ENCODE measurements at regions not wholly inside any gene's neighbourhood (a gene's known extent, or its start where the extent isn't known, plus 50 kb on each side); places are given as distances from the start of the nearest gene placed in this dataset.

- TF ChIP-seq, protein P1, sequence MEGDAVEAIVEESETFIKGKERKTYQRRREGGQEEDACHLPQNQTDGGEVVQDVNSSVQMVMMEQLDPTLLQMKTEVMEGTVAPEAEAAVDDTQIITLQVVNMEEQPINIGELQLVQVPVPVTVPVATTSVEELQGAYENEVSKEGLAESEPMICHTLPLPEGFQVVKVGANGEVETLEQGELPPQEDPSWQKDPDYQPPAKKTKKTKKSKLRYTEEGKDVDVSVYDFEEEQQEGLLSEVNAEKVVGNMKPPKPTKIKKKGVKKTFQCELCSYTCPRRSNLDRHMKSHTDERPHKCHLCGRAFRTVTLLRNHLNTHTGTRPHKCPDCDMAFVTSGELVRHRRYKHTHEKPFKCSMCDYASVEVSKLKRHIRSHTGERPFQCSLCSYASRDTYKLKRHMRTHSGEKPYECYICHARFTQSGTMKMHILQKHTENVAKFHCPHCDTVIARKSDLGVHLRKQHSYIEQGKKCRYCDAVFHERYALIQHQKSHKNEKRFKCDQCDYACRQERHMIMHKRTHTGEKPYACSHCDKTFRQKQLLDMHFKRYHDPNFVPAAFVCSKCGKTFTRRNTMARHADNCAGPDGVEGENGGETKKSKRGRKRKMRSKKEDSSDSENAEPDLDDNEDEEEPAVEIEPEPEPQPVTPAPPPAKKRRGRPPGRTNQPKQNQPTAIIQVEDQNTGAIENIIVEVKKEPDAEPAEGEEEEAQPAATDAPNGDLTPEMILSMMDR (IDR thresholded peaks at IDR 0.05; ENCODE audit: control extremely low read depth, extremely low read depth, low read depth, missing control alignments) = no peak
- ChIA-PET CTCF (interaction anchor here (1.0 kb wide), 1 partner anchor 11 kb away, joined by 3 read pairs; no protein-coding TSS in a partner anchor), POLR2A (no interaction called here)
- DNase-seq (ENCODE audit: extremely low spot score) = no peak
Observed at GRCh38 chr9:27800159-27800558, 226.9 kb upstream of the C9orf72 start.

DNA sequence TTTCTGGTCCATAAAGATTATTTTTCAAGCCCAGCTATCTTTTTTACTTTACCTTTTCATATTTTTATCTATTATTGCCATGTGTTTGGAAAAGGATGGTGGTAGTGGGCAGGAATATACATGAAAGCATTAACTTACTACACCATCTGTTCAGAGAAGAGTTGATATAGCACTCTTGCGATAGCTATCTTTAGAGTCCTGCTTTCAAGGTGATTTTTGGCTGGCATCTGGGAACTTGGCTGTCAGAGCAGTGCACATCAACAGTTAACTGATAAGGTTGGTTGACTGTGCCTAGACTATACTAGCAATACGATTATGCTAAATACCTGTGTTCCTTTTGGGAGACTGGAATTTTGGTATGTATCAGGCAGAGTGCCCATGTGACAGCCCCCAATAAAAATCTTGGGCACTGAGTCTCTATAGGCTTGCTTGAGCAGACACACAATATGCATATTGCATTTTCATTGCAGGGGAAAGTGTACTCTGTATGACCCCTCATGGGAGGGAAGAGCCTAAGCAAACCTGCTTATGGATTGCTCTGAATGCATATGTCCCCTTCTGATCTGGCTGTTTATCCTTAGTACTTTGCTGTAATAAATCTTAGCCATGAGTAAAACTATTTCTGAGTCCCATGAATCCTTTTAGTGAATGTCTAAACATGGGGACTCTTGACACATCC lies 227.6 kb upstream of the C9orf72 start:
- ChIA-PET POLR2A (no interaction called here), CTCF (interaction anchor here (1.0 kb wide), 1 partner anchor 10 kb away, joined by 3 read pairs; no protein-coding TSS in a partner anchor)
- no peak for DNase-seq (ENCODE audit: extremely low spot score)
- TF ChIP-seq, protein P1 (IDR thresholded peaks at IDR 0.05; ENCODE audit: control extremely low read depth, extremely low read depth, low read depth, missing control alignments) = no peak

- ChIA-PET CTCF (no interaction called here), POLR2A (no interaction called here)
- no peak for DNase-seq (ENCODE audit: extremely low spot score)
- TF ChIP-seq, protein P1 (IDR thresholded peaks at IDR 0.05; ENCODE audit: control extremely low read depth, extremely low read depth, low read depth, missing control alignments) = no peak
Observed at GRCh38 chr9:27801545-27801944, 228.3 kb upstream of the C9orf72 start.

DNA sequence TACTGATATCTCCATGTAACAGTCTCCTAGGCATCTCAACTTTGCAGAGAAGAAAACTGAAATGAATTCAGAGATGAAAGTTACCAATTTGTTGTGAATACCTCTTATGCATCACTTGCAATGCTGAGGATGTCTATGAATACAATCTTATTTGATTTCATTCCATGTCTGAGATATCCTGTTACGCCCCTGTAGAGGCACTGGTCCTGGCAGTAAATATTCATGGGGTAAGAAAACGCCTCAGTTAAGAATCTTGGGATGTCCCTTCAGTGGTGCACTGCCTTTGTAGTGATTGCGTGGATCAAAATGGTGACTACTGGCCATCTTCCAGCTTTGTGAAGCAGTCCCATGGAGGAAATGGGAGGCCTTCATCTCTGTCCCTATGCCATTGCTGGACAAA lies 229.1 kb upstream of the C9orf72 start:
- CTCF ChIA-PET = no interaction called here
- POLR2A ChIA-PET = no interaction called here
- no peak for DNase-seq (ENCODE audit: extremely low spot score)
- TF ChIP-seq, protein P1 (IDR thresholded peaks at IDR 0.05; ENCODE audit: control extremely low read depth, extremely low read depth, low read depth, missing control alignments) = no peak

GRCh38 chr9:27808864-27809263 lies 235.6 kb upstream of the C9orf72 start:
- ChIA-PET CTCF (interaction anchor here (1.2 to 1.8 kb wide), 2 partner anchors 10 to 12 kb away, joined by 3 to 5 read pairs; no protein-coding TSS in a partner anchor), POLR2A (no interaction called here)
- no peak for DNase-seq (ENCODE audit: extremely low spot score)
- TF ChIP-seq, protein P1 (IDR thresholded peaks at IDR 0.05; ENCODE audit: control extremely low read depth, extremely low read depth, low read depth, missing control alignments) = no peak

DNA sequence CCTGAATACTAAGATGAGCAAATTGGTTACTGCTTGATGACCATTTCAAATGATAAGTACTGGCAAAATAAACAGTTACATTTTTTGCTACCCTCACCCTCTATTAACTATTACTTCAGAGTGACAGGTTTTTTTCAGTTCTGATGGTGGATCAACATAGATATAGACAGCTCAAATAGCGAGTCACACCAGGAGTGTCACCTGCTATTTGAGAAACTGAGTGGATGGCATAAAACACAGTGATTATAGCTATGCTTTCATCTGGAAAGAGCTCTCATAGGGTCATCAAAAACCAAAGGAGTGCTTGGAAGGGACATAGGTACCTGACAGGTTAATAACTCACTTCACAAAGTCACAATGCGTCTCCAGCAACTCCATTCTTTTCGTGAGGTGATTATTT lies 244.5 kb upstream of the C9orf72 start:
- DNase-seq (ENCODE audit: extremely low spot score) = no peak
- ChIA-PET POLR2A (no interaction called here), CTCF (interaction anchor here (1.5 kb wide), 1 partner anchor 8 kb away, joined by 5 read pairs; no protein-coding TSS in a partner anchor)
- TF ChIP-seq, protein P1 (IDR thresholded peaks at IDR 0.05; ENCODE audit: control extremely low read depth, extremely low read depth, low read depth, missing control alignments) = no peak

Data from GM10248 (cell line).